ENCODE measurements at regions not wholly inside any gene's neighbourhood (a gene's known extent, or its start where the extent isn't known, plus 50 kb on each side); places are given as distances from the start of the nearest gene placed in this dataset.

DNA sequence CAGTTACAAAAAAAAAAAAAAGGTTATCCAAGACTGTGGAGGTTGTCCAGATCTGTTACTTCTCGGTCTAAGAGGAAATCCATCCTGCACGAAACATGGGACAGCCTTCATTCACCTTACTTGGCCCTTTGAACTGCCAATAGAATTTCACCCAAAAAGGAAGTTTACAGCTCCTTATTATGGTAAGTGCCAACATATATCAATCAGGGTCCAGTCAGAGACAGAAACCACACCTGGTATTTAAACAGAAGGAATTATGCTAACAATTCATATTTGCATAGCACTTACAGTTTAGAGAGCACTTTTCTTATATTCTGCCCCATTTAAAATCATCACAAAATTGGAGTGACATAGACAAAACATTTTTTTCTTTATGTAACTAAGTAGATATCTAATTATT is 93.6 kb upstream of the PTPN3 start:
- no TSS peak for BruUV-seq (replicated peaks)

More for the DNA sequence above, 93.6 kb upstream of the PTPN3 start:
- Histone ChIP-seq H3K27ac (ENCODE audit: insufficient read depth, low read length) (no peak overlapping the region), H3K23ac (ENCODE audit: low read depth, low read length) (no peak overlapping the region), H4K8ac (ENCODE audit: low read depth in 2 of 2, low read length in 2 of 2) (no peak overlapping the region), H2AFZ (replicated peaks; ENCODE audit: low read length, poor library complexity) (no peak overlapping the region), H3K9ac (ENCODE audit: low read depth, low read length) (no peak overlapping the region), H2BK20ac (ENCODE audit: low read depth, low read length) (no peak overlapping the region), H3K4me1 (ENCODE audit: control insufficient read depth, insufficient read depth, low read length) (no peaks in the 10 kb centered on the region), H4K5ac (ENCODE audit: low read depth, low read length) (no peak overlapping the region), H2BK15ac (ENCODE audit: low read depth, low read length) (no peak overlapping the region), H3K4me3 (ENCODE audit: insufficient read depth, low read depth, low read length) (no peak overlapping the region), H3K14ac (replicated peaks; ENCODE audit: low read depth, low read length) (no peak overlapping the region), H3K4ac (ENCODE audit: low read depth, low read length) (no peak overlapping the region), H3K9me1 (ENCODE audit: insufficient read depth, low read length) (no peaks in the 10 kb centered on the region), H3K18ac (ENCODE audit: low read depth, low read length) (no peak overlapping the region), H2AK5ac (ENCODE audit: low read depth, low read length) (no peak overlapping the region), H3K9me3 (ENCODE audit: control insufficient read depth, insufficient read depth, low read length) (peaks cover 4% of the 10 kb centered on the region), H4K20me1 (ENCODE audit: insufficient read depth, low read length) (no peaks in the 10 kb centered on the region), H4K91ac (ENCODE audit: insufficient read depth, low read depth, low read length) (no peak overlapping the region), H3K27me3 (ENCODE audit: control insufficient read depth, insufficient read depth, low read length) (peaks cover 37% of the 10 kb centered on the region), H3K36me3 (ENCODE audit: control insufficient read depth, insufficient read depth, low read length) (no peaks in the 10 kb centered on the region), H3K79me1 (ENCODE audit: low read depth in 1 of 2, low read length in 2 of 2) (no peaks in the 10 kb centered on the region), H3K56ac (ENCODE audit: extremely low read depth, insufficient read depth, low read length) (no peak overlapping the region), H2BK5ac (ENCODE audit: low read depth, low read length, poor library complexity, severe bottlenecking) (no peak overlapping the region), H2BK120ac (ENCODE audit: low read depth, low read length) (no peak overlapping the region), H2AK9ac (replicated peaks; ENCODE audit: low read depth, low read length, poor library complexity) (no peak overlapping the region), H3K4me2 (ENCODE audit: low read depth, low read length) (no peak overlapping the region)
- ATAC-seq (ENCODE audit: low read depth) (no peak), DNase-seq (no peak)
- TF ChIP-seq BHLHE40 (IDR thresholded peaks at IDR 0.05; ENCODE audit: low read depth, low read length) (no peak), NFE2L2 (IDR thresholded peaks at IDR 0.05; ENCODE audit: low read depth, low read length) (no peak), RFX5 (IDR thresholded peaks at IDR 0.05; ENCODE audit: low read depth, low read length) (no peak), CHD1 (IDR thresholded peaks at IDR 0.05; ENCODE audit: low read depth, low read length) (no peak), POLR2A (IDR thresholded peaks at IDR 0.05; ENCODE audit: low read depth, low read length) (no peak), MXI1 (IDR thresholded peaks at IDR 0.05; ENCODE audit: borderline replicate concordance, low read depth, low read length) (no peak)
- no CpG with 5 or more reads among the region's 2 CpGs for WGBS, 2 experiments (ENCODE audit: extremely low coverage in 2 of 2, insufficient read length in 1 of 2)
- in situ Hi-C loops (cut with MboI; ENCODE audit: low sequenced_read_pairs), result loop anchor here (25.0 kb wide), 1 partner anchor 571 kb away; no protein-coding TSS in a partner anchor
- POLR2A ChIA-PET (ENCODE audit: unreplicated experiment), result no interaction called here
- intact Hi-C loops (cut with micrococcal nuclease), result no loop called here
- CTCF ChIA-PET, result no interaction called here
- dilution Hi-C loops (cut with HindIII; ENCODE audit: low sequenced_read_pairs, unreplicated experiment), result no loop called here

All from IMR-90 (cell line).